HG03439 (cell line): ENCODE measurements at regions not wholly inside any gene's neighbourhood (a gene's known extent, or its start where the extent isn't known, plus 50 kb on each side); places are given as distances from the start of the nearest gene placed in this dataset.

ENCODE experiments used
- ATAC-seq: cut with Tn5 transposase; IDR thresholded peaks from one replicate; pipeline ENCODE4 v1.9.1; 2021; ENCODE audit warnings: mild to moderate bottlenecking, moderate library complexity; ENCODE audit not compliant: unreplicated experiment

DNA sequence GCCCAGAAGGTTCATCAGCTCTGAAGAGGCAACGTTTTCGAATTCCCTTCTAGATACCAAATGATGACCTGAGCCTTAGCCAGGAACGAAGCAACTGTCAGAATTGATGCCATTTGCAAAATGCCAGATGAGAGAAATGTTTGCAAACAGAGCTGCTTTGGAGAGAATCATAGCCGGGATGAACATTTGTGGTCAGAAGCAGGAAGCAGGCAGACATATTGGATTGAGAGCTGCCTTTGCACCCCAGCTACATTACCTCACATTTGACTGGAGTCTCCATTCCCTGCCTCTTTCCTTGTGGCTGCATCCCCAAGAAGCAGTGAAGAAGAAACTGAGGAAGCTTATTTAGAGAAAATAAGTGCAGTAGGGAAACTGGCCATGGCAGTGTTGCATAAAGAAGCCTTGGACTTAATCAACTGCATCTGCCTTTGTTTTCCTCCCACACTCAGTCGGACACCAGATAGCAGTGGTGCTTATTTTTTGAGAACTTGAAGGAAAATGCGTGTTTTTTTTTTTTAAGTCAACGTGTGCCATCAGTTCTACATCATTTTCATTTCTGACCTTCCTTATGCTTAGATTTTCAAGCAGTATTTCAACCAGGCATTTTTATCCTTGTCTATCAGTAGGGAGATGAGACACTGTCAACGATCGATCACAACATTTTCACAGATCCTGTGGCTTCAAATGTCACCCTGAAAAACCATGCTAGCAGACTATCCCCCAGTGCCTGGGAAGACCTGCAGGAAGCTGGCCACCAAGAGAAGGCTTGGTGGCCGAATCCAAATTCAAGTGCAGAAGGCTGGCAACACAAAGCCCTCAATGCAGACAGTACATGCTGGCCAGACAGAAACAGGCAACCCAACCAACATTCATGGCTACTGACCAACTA, 541.2 kb upstream of the JARID2 start:
- no peak for ATAC-seq

DNA sequence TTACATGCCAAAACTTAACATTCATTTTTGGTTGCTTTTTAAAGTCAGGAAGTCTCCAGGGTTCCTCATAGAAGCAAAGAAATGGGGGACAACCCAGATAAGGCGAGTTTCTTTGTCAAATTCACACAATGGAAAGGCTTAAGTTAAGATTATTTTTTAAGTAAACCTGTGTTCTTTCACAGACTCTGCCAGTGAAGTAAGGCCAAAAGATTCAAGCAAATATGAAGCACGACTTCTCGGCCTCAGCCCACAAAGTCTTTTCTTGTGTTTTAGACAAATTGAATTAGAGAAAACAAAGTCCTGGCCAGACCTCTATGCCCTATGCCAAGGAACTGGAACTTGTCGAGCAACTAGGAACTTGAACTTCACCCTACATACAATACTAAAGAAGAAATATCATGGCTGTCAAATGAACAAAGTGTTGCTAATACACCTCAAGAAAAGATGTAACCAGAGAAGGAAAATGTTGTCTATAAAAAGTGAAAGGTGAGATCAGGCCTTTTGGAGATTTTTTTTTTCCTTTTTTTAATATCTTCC, 540.0 kb upstream of the JARID2 start:
- ATAC-seq = no peak

DNA sequence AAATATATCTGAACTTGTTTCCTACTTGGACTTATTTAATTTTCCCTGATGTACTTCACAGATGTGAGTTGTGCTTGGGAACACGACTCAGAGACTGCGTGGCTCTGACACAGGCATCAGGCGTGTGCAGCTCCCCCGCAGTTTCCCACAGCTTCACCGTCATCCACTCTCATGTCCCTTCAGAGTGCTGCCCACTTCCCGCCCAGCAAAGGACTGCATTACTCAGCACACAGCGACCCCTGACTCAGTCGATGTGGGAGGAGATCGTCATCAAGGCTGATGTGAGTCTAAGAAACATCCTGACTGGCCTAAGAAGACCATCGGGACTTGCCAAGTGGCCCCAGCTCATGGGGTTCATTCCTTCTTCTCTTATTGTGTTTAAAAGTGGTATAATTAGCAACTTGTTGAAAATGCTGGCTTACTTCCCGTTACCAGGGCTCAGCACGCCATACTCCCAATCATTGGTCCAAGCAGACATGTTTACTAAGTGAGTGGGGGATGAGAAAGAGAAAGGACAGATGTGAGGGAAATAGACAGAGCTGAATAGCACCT, 539.4 kb upstream of the JARID2 start:
- ATAC-seq = no peak

GRCh38 chr6:14707276-14707675, 538.6 kb upstream of the JARID2 start:
- ATAC-seq = no peak

DNA sequence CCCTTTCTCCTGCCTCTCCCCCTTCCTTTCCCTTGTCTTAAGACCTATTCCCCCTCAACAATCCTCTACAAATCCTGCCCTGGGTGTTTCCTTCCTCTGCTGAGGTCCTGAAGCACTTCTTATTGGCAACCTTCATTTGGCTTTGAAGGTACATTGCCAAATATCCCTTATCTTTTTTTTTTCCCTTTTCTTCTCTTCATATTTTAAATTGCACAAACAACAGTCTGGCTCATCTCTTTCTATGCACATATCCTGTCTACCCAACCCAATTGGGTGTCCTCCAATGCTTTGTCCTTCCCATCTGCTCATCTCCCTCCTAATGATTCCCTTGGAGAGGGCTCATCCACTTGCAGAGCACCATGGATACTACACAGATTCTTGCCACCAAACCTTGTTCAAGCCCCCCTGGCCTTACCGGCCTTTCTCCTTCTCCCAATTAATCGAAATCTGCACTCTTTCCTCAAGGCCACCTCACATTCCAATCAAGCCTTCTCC, 537.9 kb upstream of the JARID2 start:
- ATAC-seq = no peak

DNA sequence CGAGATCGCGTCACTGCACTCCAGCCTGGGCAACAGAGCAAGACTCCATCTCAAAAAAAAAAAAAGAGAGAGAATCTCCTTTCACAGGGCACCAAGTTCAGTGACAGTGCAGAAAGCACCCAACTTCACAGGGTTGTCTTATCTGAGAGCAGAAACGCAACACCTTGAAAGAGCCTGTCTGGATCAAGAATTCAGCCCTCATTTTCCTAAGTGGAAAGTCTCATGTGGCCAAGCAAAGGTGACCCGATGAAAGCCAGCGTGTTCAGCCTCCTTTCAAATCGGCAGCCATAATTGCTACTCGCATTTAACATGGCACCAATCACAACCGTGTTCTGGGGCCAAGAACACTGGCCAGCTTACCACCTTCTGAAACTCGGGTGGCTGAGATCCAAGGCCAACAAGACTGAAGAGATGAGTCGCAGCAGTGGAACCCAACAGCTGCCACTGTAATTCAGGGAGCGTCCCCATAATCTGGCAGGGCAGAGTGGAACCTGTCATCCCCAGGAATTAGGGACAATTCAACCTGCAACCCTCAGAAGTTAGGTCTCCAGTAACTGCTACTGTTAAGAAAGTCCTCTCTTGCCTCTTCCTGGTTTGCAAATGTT, 536.7 kb upstream of the JARID2 start:
- no peak for ATAC-seq

- no peak for ATAC-seq
Observed at GRCh38 chr6:14709900-14710299, 536.0 kb upstream of the JARID2 start.

DNA sequence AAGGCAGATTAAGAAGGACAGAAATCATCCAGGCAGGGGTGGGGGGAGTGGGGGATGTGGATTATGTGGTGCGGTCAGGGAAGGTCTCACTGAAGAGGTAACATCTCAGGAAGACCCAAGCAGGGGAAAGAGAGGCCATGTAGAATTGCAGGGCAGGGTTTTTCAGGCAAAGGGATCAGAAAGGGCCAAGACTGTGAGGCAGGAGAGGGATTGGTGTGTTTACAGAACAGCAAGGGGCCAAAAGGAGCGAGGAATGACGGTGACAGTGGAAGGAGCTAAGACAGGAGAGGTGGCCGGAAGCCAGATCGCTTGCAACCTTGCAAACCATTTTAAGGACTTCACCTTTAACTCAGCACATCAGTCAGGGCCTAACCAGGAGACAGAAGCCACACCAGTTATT, 535.4 kb upstream of the JARID2 start:
- no peak for ATAC-seq

DNA sequence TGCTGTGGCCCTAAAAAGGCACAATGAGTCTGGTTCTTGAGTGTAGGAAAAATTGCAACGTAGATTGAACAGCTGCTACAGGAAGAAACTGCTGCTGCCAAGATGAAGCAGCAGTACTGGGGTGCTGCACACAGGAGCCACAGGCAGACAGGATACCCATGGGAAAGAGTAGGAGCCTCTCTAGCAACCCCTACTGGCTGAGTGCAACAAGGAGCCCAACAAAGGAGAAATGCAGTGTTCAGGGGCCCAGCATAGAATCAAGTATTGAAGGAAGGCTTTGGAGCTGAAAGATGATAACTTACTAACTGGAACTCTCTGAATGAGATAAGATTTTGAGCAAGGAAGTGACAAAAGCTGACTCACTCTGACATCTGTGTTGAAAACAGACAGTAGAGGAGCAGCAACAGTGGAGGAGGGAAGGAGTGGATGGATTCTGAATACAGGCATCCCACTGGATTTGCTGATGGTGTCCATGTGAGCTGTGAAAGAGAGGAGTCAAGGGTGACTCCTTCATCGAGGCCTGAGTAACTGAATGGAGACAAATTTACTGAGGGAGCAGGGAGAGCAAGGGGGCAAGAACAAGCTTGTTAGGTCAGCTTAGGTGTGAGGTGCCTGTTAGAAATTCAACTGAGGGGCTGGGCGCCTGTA, 534.7 kb upstream of the JARID2 start:
- ATAC-seq = no peak

- ATAC-seq = no peak
Observed at GRCh38 chr6:14711704-14712379, 534.0 kb upstream of the JARID2 start.

GRCh38 chr6:14713008-14713960, 532.6 kb upstream of the JARID2 start:
- no peak for ATAC-seq

GRCh38 chr6:14713966-14714631, 531.8 kb upstream of the JARID2 start:
- no peak for ATAC-seq

DNA sequence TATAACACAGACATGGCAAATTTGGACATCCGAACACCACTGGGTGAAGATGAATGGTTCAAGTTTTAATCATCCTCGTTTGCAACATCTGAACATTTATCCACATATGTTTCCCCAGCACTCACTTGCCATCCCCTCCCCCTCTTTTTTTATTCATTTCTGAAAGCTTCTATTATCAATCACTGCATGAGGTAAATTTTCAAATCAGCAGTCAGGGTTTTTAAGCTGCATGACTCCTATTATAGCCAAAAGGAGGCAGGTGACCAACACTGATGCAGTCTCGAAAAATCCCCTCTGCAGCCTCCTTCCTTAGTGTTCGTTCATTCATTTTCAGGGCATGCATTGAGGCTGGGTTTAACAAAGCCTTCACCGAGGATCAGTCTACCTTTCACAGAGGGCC, 530.8 kb upstream of the JARID2 start:
- ATAC-seq = no peak

DNA sequence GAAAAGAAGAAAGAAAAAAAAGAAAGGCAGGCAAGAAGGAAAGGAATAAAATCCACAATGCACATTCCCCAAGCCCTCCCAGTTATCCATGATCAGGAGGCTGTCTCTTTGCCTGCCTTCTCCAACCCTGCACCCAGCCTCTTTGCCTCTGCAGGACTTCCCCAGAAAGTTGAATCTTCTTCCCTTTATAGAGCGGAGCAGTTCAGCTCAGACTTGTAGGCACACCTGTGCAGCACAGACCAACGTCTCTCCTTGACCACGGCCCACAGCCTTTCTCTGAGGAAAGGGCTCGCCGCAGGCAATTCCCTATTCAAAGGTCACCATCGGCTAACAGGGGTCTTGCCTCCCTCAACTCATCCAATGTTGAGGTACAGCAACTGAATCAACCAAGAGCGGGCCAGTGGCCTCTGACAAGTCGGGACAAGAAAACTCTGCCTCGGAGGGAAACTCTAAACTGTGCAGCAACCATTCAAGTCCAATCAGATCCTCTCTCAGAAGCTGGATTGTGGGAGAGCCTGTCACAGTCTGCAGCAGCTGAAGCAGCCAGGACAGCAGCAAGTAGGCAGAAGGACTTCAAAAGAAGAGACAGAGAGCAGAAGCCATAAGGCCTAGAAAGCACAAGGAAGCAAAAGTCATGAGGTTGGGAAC, 529.2 kb upstream of the JARID2 start:
- no peak for ATAC-seq

GRCh38 chr6:14717307-14717706, 528.6 kb upstream of the JARID2 start:
- ATAC-seq = no peak

- no peak for ATAC-seq
Observed at GRCh38 chr6:14718861-14719260, 527.0 kb upstream of the JARID2 start.

- ATAC-seq = no peak
Observed at GRCh38 chr6:14719270-14719669, 526.6 kb upstream of the JARID2 start.

DNA sequence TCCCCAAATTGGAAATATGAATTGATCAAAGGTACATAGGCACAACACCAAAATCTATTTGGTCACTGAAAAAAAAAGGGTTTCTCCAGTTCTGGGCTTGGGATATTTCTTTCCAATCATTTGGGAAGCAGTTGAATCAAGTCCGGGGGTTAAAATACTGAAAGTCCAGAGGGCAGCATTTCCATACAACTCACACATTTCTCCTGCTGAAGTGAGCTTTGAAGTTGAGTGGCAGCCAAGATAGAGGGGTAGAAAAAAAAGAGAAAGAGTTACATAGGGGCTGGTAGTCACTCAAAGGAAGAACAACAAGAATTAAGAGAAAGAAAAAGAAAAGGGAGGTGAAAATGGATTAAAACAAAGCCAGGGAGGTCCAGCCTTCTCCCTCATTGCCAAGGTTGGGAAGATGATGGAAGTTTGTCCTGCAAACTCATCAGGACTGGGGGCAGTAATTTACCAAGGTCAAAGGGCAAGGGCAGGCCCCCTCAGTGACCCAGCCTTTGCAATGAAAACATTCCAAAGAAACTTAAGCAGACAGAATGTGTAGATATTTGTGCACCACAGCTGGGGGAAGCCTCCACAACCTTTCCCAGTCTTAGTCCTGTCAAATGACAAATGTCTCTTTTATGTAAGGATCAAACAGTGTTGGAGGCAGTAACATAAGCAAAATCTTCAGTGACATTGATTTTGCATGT, 525.3 kb upstream of the JARID2 start:
- ATAC-seq = no peak
